Upper lobe of left lung (tissue), 6 donors: ENCODE measurements at regions not wholly inside any gene's neighbourhood (a gene's known extent, or its start where the extent isn't known, plus 50 kb on each side); places are given as distances from the start of the nearest gene placed in this dataset.
A peak's percentile ranks its signal among the peaks of the same experiment; 100 is the strongest.
"Not testable (repeated sequence)": the region's sequence is repeated elsewhere in the genome, so short reads cannot be mapped to it uniquely, and the experiment has no call there.

Source experiments
- ATAC-seq, 2 donors: fragments of 200-7000 bp; cut with Tn5 transposase; one replicate each; pipeline ENCODE4 v1.9.1; 2022; ENCODE audit warnings: mild to moderate bottlenecking in 2 of 2, moderate library complexity in 2 of 2; ENCODE audit not compliant: low FRiP score in 2 of 2
- DNase-seq, 2 donors: peaks; one replicate each; pipeline ENCODE4 v3.0.0-alpha.2; 2019 to 2020
- H3K27ac ChIP-seq, 4 donors: fragments of 200-600 bp; sonication (generic); one replicate each; pipeline ENCODE4 v1.5.1; 2016 to 2019
- H3K27me3 ChIP-seq, 4 donors: fragments of 200-600 bp; sonication (generic); one replicate each; pipeline ENCODE4 v1.5.1; 2017 to 2019
- H3K36me3 ChIP-seq, 4 donors: fragments of 200-600 bp; sonication (generic); one replicate each; pipeline ENCODE4 v1.5.1; 2016 to 2019
- H3K4me1 ChIP-seq, 4 donors: fragments of 200-600 bp; sonication (generic); one replicate each; pipeline ENCODE4 v1.5.1; 2018 to 2019
- H3K4me3 ChIP-seq, 4 donors: fragments of 200-600 bp; sonication (generic); one replicate each; pipeline ENCODE4 v1.5.1; 2017 to 2019; ENCODE audit warnings: mild to moderate bottlenecking in 2 of 4, moderate library complexity in 1 of 4
- H3K9me3 ChIP-seq, 4 donors: fragments of 200-600 bp; sonication (generic); one replicate each; pipeline ENCODE4 v1.5.1; 2018 to 2019
- CTCF ChIP-seq, 6 experiments: fragments of 450-650 bp in 4 of 6; fragments of 200-600 bp in 2 of 6; sonication (generic) in 2 of 6; IDR thresholded peaks; one replicate each; pipeline ENCODE4 v1.5.1; 2016 to 2019; ENCODE audit warnings: antibody characterized with exemption in 6 of 6
- EP300 ChIP-seq, 4 donors: sonication (generic); formaldehyde crosslinking; IDR thresholded peaks; one replicate each; pipeline ENCODE4 v1.5.1; 2017; ENCODE audit warnings: antibody characterized with exemption in 4 of 4, control low read depth in 2 of 4
- POLR2A ChIP-seq, 4 donors: fragments of 450-650 bp; IDR thresholded peaks; one replicate each; pipeline ENCODE4 v1.5.1; 2016 to 2017; ENCODE audit warnings: antibody characterized with exemption in 4 of 4, mild to moderate bottlenecking in 2 of 4
- POLR2AphosphoS5 ChIP-seq, 2 donors: sonication (generic); formaldehyde crosslinking; IDR thresholded peaks; one replicate each; pipeline ENCODE4 v1.5.1; 2017; ENCODE audit warnings: antibody characterized with exemption in 2 of 2
- WGBS, 2 donors: methylation state at CpG; one replicate each; pipeline ENCODE4 v1.1.5; 2017 to 2018; 5-methylcytosine and 5-hydroxymethylcytosine counted together
- donor health status: DM: no; HTN: no; CAD: no; lungs with moderate emphysema.
- donor health status: DM: no; HTN: yes; CAD: no; lungs with severe emphysema.

GRCh38 chr18:51350081-51350480 is 152.6 kb upstream of the MEX3C start:
- TF ChIP-seq POLR2AphosphoS5 (IDR thresholded peaks at IDR 0.05) = no peak
- no peak for TF ChIP-seq POLR2A (IDR thresholded peaks at IDR 0.05)
- no peak for TF ChIP-seq EP300 (IDR thresholded peaks at IDR 0.05)
- H3K4me3 ChIP-seq = no peak overlapping the region
- WGBS, 2 donors = 56 to 59% methylated on average over 2 of the region's 2 CpGs
- DNase-seq = no peak
- no peak overlapping the region for H3K27ac ChIP-seq
- no peak for ATAC-seq
- no peaks in the 10 kb centered on the region for H3K36me3 ChIP-seq
- H3K27me3 ChIP-seq = no peaks in the 10 kb centered on the region
- H3K4me1 ChIP-seq = no peaks in the 10 kb centered on the region
- no peaks in the 10 kb centered on the region for H3K9me3 ChIP-seq

GRCh38 chr18:51355841-51356240 is 158.4 kb upstream of the MEX3C start:
- no peak overlapping the region for H3K4me3 ChIP-seq
- no peak overlapping the region for H3K27ac ChIP-seq
- no peaks in the 10 kb centered on the region for H3K36me3 ChIP-seq
- ATAC-seq (no peak), DNase-seq (no peak)
- H3K9me3 ChIP-seq = no peaks in the 10 kb centered on the region
- TF ChIP-seq EP300 (IDR thresholded peaks at IDR 0.05) = no peak
- no peak for TF ChIP-seq POLR2AphosphoS5 (IDR thresholded peaks at IDR 0.05)
- TF ChIP-seq CTCF (IDR thresholded peaks at IDR 0.05) = no peak
- TF ChIP-seq POLR2A (IDR thresholded peaks at IDR 0.05) = no peak
- 28 to 48% methylated on average over 2 of the region's 2 CpGs for WGBS, 2 donors
- H3K27me3 ChIP-seq = no peaks in the 10 kb centered on the region
- no peaks in the 10 kb centered on the region for H3K4me1 ChIP-seq

- H3K4me1 ChIP-seq, H3K27ac ChIP-seq, H3K9me3 ChIP-seq, H3K36me3 ChIP-seq, H3K27me3 ChIP-seq, DNase-seq, H3K4me3 ChIP-seq, ATAC-seq: not testable (repeated sequence)
- 82 to 94% methylated on average over 7 to 8 of the region's 10 CpGs for WGBS, 2 donors
These were observed 162.8 kb upstream of the MEX3C start for GRCh38 chr18:51360301-51360700.

- Histone ChIP-seq H3K4me1 (peaks cover 0 to 6% (median 3%) of the 10 kb centered on the region in 4 donors), H3K4me3 (no peak overlapping the region), H3K27me3 (no peaks in the 10 kb centered on the region), H3K36me3 (no peaks in the 10 kb centered on the region), H3K9me3 (no peaks in the 10 kb centered on the region), H3K27ac (no peak overlapping the region)
- TF ChIP-seq POLR2AphosphoS5 (IDR thresholded peaks at IDR 0.05) (no peak), EP300 (IDR thresholded peaks at IDR 0.05) (no peak), POLR2A (IDR thresholded peaks at IDR 0.05) (no peak), CTCF (IDR thresholded peaks at IDR 0.05) (no peak)
- no peak for ATAC-seq
- DNase-seq = no peak
- 48 to 57% methylated on average over 6 of the region's 6 CpGs for WGBS, 2 donors
These were observed 163.8 kb upstream of the MEX3C start for GRCh38 chr18:51361130-51361860.

- TF ChIP-seq EP300 (IDR thresholded peaks at IDR 0.05) = no peak
- no peak for TF ChIP-seq POLR2A (IDR thresholded peaks at IDR 0.05)
- TF ChIP-seq POLR2AphosphoS5 (IDR thresholded peaks at IDR 0.05) = no peak
- TF ChIP-seq CTCF (IDR thresholded peaks at IDR 0.05) = no peak
- H3K4me3 ChIP-seq = no peak overlapping the region
- peaks cover 0 to 6% (median 3%) of the 10 kb centered on the region in 4 donors for H3K4me1 ChIP-seq
- ATAC-seq = peak in 1 of 2 donors; percentile 76
- 68 to 72% methylated on average over 1 of the region's 1 CpG for WGBS, 2 donors
- DNase-seq = no peak
- H3K36me3 ChIP-seq = no peaks in the 10 kb centered on the region
- no peaks in the 10 kb centered on the region for H3K27me3 ChIP-seq
- no peak overlapping the region for H3K27ac ChIP-seq
- no peaks in the 10 kb centered on the region for H3K9me3 ChIP-seq
These were observed 165.9 kb upstream of the MEX3C start for GRCh38 chr18:51363384-51363783.

GRCh38 chr18:51370996-51371395 is 173.5 kb upstream of the MEX3C start:
- TF ChIP-seq EP300 (IDR thresholded peaks at IDR 0.05) = no peak
- TF ChIP-seq POLR2AphosphoS5 (IDR thresholded peaks at IDR 0.05) = no peak
- no peak for TF ChIP-seq POLR2A (IDR thresholded peaks at IDR 0.05)
- no peak for TF ChIP-seq CTCF (IDR thresholded peaks at IDR 0.05)
- H3K27me3 ChIP-seq = no peaks in the 10 kb centered on the region
- DNase-seq (no peak), ATAC-seq (no peak)
- no peaks in the 10 kb centered on the region for H3K36me3 ChIP-seq
- H3K27ac ChIP-seq = no peak overlapping the region
- no peaks in the 10 kb centered on the region for H3K9me3 ChIP-seq
- 57 to 59% methylated on average over 3 of the region's 3 CpGs for whole genome bisulfite sequencing, 2 donors
- H3K4me3 ChIP-seq = no peak overlapping the region
- H3K4me1 ChIP-seq = no peaks in the 10 kb centered on the region
